H1 (cell line): ENCODE measurements at regions not wholly inside any gene's neighbourhood (a gene's known extent, or its start where the extent isn't known, plus 50 kb on each side); places are given as distances from the start of the nearest gene placed in this dataset.

ENCODE experiments used
- CTCF ChIA-PET: fragments of 300-600 bp; sonication (Branson Sonifier 250); formaldehyde crosslinking; loops from one replicate; lab custom pipeline; 2021; ENCODE audit not compliant: partially characterized antibody; lab: Charles Lee
- POLR2A ChIA-PET: fragments of 300-600 bp; sonication (Branson Sonifier 250); formaldehyde crosslinking; loops from one replicate; lab custom pipeline; 2021; ENCODE audit warnings: inconsistent platforms; ENCODE audit not compliant: partially characterized antibody; lab: Charles Lee
- DNase-seq, 2 experiments: peaks; one replicate each; pipeline versions ENCODE4 v3.0.0 to v3.0.0-alpha.2; 2010 to 2022; ENCODE audit warnings: low spot score in 2 of 2, low read depth in 1 of 2, mixed read lengths in 1 of 2
- FAIRE-seq: peaks from 2 replicates; lab custom pipeline; 2011; peaks lifted over from hg19 to GRCh38; lab: Jason Lieb, UNC
- H2AFZ ChIP-seq: 2 replicates; pipeline ENCODE4 v1.8.1; 2012; ENCODE audit warnings: low read length, inconsistent platforms
- H2AK5ac ChIP-seq: 2 replicates; pipeline ENCODE4 v1.6.1; 2013; ENCODE audit warnings: low read depth, low read length
- H2BK120ac ChIP-seq: replicated peaks from 2 replicates; pipeline ENCODE3; 2013; ENCODE audit warnings: low read depth, low read length, inconsistent platforms
- H2BK12ac ChIP-seq: 2 replicates; pipeline ENCODE4 v1.6.1; 2013; ENCODE audit warnings: low read depth, low read length
- H2BK15ac ChIP-seq: 2 replicates; pipeline ENCODE4 v1.6.1; 2013; ENCODE audit warnings: low read length
- H2BK20ac ChIP-seq: 2 replicates; pipeline ENCODE4 v1.6.1; 2013; ENCODE audit warnings: low read length
- H2BK5ac ChIP-seq: 2 replicates; pipeline ENCODE4 v1.6.1; 2013; ENCODE audit warnings: low read depth, low read length
- H3K14ac ChIP-seq: 2 replicates; pipeline ENCODE4 v1.6.1; 2013; ENCODE audit warnings: inconsistent platforms; ENCODE audit not compliant: insufficient read length
- H3K18ac ChIP-seq: 2 replicates; pipeline ENCODE4 v1.6.1; 2013; ENCODE audit warnings: low read length; ENCODE audit errors: extremely low read depth
- H3K23ac ChIP-seq: 2 replicates; pipeline ENCODE4 v1.6.1; 2013; ENCODE audit warnings: inconsistent platforms; ENCODE audit not compliant: insufficient read length
- H3K23me2 ChIP-seq: 2 replicates; pipeline ENCODE4 v1.6.1; 2013; ENCODE audit warnings: low read depth, low read length
- H3K27ac ChIP-seq: 2 replicates; pipeline ENCODE4 v1.6.1; 2011; ENCODE audit warnings: low read depth, low read length, inconsistent platforms
- H3K27me3 ChIP-seq, 4 experiments: replicated peaks in 1 of 4; 1 replicate in 1 of 4; 2 replicates in 3 of 4; pipeline versions ENCODE4 v1.6.1 to v1.8.1; 2011 to 2013; ENCODE audit warnings: low read length in 3 of 4, mild to moderate bottlenecking in 3 of 4, inconsistent platforms in 2 of 4, mixed read lengths in 2 of 4, moderate library complexity in 1 of 4; ENCODE audit not compliant: control insufficient read depth in 3 of 4, insufficient read depth in 3 of 4; ENCODE audit errors: extremely low read depth in 1 of 4
- H3K36me3 ChIP-seq, 4 experiments: 2 replicates each; pipeline versions ENCODE4 v1.6.1 to v1.8.1; 2011 to 2013; ENCODE audit warnings: mild to moderate bottlenecking in 4 of 4, low read length in 3 of 4, moderate library complexity in 2 of 4, control low read depth in 1 of 4, inconsistent platforms in 1 of 4; ENCODE audit not compliant: insufficient read depth in 4 of 4, control insufficient read depth in 2 of 4
- H3K4ac ChIP-seq: replicated peaks from 2 replicates; pipeline ENCODE3; 2013; ENCODE audit warnings: low read length, low read depth, mixed read lengths, inconsistent platforms; ENCODE audit not compliant: insufficient read length
- H3K4me1 ChIP-seq, 4 experiments: replicated peaks in 1 of 4; 1 replicate in 1 of 4; 2 replicates in 3 of 4; pipeline versions ENCODE4 v1.6.1 to v1.8.1; 2011 to 2013; ENCODE audit warnings: low read length in 3 of 4, inconsistent platforms in 2 of 4, mixed read lengths in 1 of 4; ENCODE audit not compliant: insufficient read depth in 4 of 4, control insufficient read depth in 3 of 4
- H3K4me2 ChIP-seq, 2 experiments: 2 replicates each; pipeline versions ENCODE4 v1.6.1 to v1.8.1; 2011 to 2013; ENCODE audit warnings: low read depth in 2 of 2, low read length in 2 of 2, control low read depth in 1 of 2, inconsistent platforms in 1 of 2, mild to moderate bottlenecking in 1 of 2; ENCODE audit not compliant: insufficient read depth in 1 of 2
- H3K4me3 ChIP-seq, 4 experiments: fragments of 200-600, 300-600 bp in 1 of 4; sonication (generic), shearing (Covaris generic), sonication (Bioruptor Twin) in 1 of 4; 2 replicates each; pipeline versions ENCODE4 v1.5.1 to v1.8.1; 2011 to 2016; ENCODE audit warnings: low read length in 4 of 4, low read depth in 3 of 4, control low read depth in 2 of 4, inconsistent platforms in 2 of 4, mild to moderate bottlenecking in 2 of 4, mixed read lengths in 1 of 4, moderate library complexity in 1 of 4; ENCODE audit not compliant: insufficient read depth in 2 of 4; ENCODE audit errors: extremely low read depth in 1 of 4
- H3K56ac ChIP-seq: replicated peaks from 2 replicates; pipeline ENCODE3; 2013; ENCODE audit warnings: low read depth, mild to moderate bottlenecking, mixed read lengths, low read length, inconsistent platforms; ENCODE audit not compliant: insufficient read length
- H3K79me1 ChIP-seq: 2 replicates; pipeline ENCODE4 v1.6.1; 2013; ENCODE audit warnings: low read depth, low read length, control low read depth
- H3K79me2 ChIP-seq, 2 experiments: 2 replicates each; pipeline versions ENCODE4 v1.6.1 to v1.8.1; 2012 to 2013; ENCODE audit warnings: low read length in 2 of 2, mild to moderate bottlenecking in 2 of 2, inconsistent platforms in 1 of 2; ENCODE audit not compliant: insufficient read depth in 2 of 2, control insufficient read depth in 1 of 2
- H3K9ac ChIP-seq, 4 experiments: replicated peaks in 1 of 4; 1 replicate in 1 of 4; 2 replicates in 3 of 4; pipeline versions ENCODE4 v1.6.1 to v1.8.1; 2011 to 2013; ENCODE audit warnings: low read depth in 3 of 4, low read length in 3 of 4, control low read depth in 2 of 4, mild to moderate bottlenecking in 2 of 4, moderate library complexity in 2 of 4, inconsistent platforms in 1 of 4; ENCODE audit errors: extremely low read depth in 1 of 4
- H3K9me3 ChIP-seq, 2 experiments: 2 replicates each; pipeline versions ENCODE4 v1.6.1 to v1.8.1; 2012 to 2013; ENCODE audit warnings: mild to moderate bottlenecking in 2 of 2, moderate library complexity in 2 of 2, control low read depth in 1 of 2, inconsistent platforms in 1 of 2, low read depth in 1 of 2, low read length in 1 of 2, mixed read lengths in 1 of 2; ENCODE audit not compliant: insufficient read depth in 2 of 2
- H4K20me1 ChIP-seq, 2 experiments: replicated peaks in 1 of 2; 2 replicates each; pipeline versions ENCODE3 to v1.8.1; 2011 to 2013; ENCODE audit warnings: inconsistent platforms in 2 of 2, low read length in 2 of 2, mild to moderate bottlenecking in 1 of 2; ENCODE audit not compliant: insufficient read depth in 2 of 2, control insufficient read depth in 1 of 2
- H4K5ac ChIP-seq: 2 replicates; pipeline ENCODE4 v1.6.1; 2013; ENCODE audit warnings: low read length, low read depth, mixed read lengths, inconsistent platforms; ENCODE audit not compliant: insufficient read length
- H4K8ac ChIP-seq: 2 replicates; pipeline ENCODE4 v1.8.0; 2013; ENCODE audit warnings: mild to moderate bottlenecking, moderate library complexity, low read length, inconsistent platforms; ENCODE audit not compliant: insufficient read depth; ENCODE audit errors: extremely low read depth
- H4K91ac ChIP-seq: replicated peaks from 2 replicates; pipeline ENCODE3; 2013; ENCODE audit warnings: low read length, mixed read lengths, inconsistent platforms; ENCODE audit not compliant: insufficient read length
- CBX8 ChIP-seq: fragments of 300-800, 300-1000 bp; sonication (generic); IDR thresholded peaks from 2 replicates; pipeline ENCODE4 v1.7.1; 2016; ENCODE audit warnings: low read depth, low read length, borderline replicate concordance
- RAD21 ChIP-seq, 2 experiments: IDR thresholded peaks in 1 of 2; conservative IDR thresholded peaks in 1 of 2; 2 replicates each; pipeline ENCODE4 v1.6.1; 2011; ENCODE audit warnings: low read depth in 2 of 2, low read length in 2 of 2, improper control_type of control experiment in 1 of 2, inconsistent platforms in 1 of 2, mild to moderate bottlenecking in 1 of 2, moderate library complexity in 1 of 2
- whole genome bisulfite sequencing, 2 experiments: shearing (Covaris generic) in 1 of 2; methylation state at CpG; one replicate each; pipeline versions ENCODE4 v1.1.6 to v1.1.7; 2013 to 2015; ENCODE audit warnings: low lambda C conversion rate in 2 of 2, mixed read lengths in 2 of 2, inconsistent platforms in 1 of 2, low coverage in 1 of 2, missing lambda C conversion rate in 1 of 2; ENCODE audit not compliant: insufficient replicate concordance in 2 of 2, insufficient coverage in 1 of 2, insufficient read length in 1 of 2; ENCODE audit errors: extremely low coverage in 1 of 2, missing lambda C conversion rate in 1 of 2; 5-methylcytosine and 5-hydroxymethylcytosine counted together
- TF ChIP-seq, protein P1 (sequence below), 3 experiments: IDR thresholded peaks; 1 replicate in 2 of 3; 2 replicates in 1 of 3; pipeline versions ENCODE4 v1.5.1 to v1.6.1; 2011; ENCODE audit warnings: low read length in 3 of 3, mild to moderate bottlenecking in 3 of 3, inconsistent platforms in 2 of 3, low read depth in 1 of 3, moderate library complexity in 1 of 3; ENCODE audit not compliant: insufficient read depth in 1 of 3; ENCODE audit errors: control extremely low read depth in 1 of 3

DNA sequence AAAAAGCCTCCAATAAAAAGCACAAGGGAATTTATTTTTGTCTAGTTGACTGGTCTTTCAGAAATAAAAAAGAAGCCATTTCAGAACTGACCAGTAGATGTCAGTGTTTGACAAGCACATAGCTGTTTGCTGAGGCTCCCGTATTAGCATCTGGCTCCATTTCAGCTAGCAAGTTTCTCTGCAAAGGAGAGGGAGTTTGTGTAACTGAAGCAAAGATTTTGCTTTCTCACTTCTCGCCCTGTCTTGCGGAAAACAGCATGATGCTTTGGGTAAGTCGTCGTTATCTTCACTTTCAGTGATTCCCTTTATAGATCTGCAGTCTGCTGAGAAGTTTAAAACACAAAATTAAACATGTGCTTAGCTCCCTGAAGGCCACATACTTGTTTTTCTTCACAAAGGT lies 85.5 kb downstream of the CT47B1 start:
- H3K4me3 ChIP-seq, result no peak overlapping the region
- H2BK20ac ChIP-seq, result no peak overlapping the region
- no peak overlapping the region for H3K56ac ChIP-seq
- H2AFZ ChIP-seq, result peak overlapping the region; percentile 97
- TF ChIP-seq RAD21 (IDR thresholded peaks at IDR 0.05 in 1 of 2, conservative IDR thresholded peaks at IDR 0.05 in 1 of 2; ENCODE audit: low read depth in 2 of 2, low read length in 2 of 2), result peak; percentile 78 to 87
- no peak for TF ChIP-seq CBX8
- TF ChIP-seq, protein P1, sequence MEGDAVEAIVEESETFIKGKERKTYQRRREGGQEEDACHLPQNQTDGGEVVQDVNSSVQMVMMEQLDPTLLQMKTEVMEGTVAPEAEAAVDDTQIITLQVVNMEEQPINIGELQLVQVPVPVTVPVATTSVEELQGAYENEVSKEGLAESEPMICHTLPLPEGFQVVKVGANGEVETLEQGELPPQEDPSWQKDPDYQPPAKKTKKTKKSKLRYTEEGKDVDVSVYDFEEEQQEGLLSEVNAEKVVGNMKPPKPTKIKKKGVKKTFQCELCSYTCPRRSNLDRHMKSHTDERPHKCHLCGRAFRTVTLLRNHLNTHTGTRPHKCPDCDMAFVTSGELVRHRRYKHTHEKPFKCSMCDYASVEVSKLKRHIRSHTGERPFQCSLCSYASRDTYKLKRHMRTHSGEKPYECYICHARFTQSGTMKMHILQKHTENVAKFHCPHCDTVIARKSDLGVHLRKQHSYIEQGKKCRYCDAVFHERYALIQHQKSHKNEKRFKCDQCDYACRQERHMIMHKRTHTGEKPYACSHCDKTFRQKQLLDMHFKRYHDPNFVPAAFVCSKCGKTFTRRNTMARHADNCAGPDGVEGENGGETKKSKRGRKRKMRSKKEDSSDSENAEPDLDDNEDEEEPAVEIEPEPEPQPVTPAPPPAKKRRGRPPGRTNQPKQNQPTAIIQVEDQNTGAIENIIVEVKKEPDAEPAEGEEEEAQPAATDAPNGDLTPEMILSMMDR (IDR thresholded peaks at IDR 0.05; ENCODE audit: control extremely low read depth in 1 of 3, insufficient read depth in 1 of 3, low read depth in 1 of 3, low read length in 3 of 3), result peak in 2 of 3 experiments; percentile 48 to 60; a peak in 2 of 4 replicates
- no peak overlapping the region for H2BK12ac ChIP-seq
- H3K23ac ChIP-seq, result no peak overlapping the region
- H3K18ac ChIP-seq, result no peak overlapping the region
- no peaks in the 10 kb centered on the region for H4K20me1 ChIP-seq
- no peaks in the 10 kb centered on the region for H3K27me3 ChIP-seq
- FAIRE-seq, result peak; percentile 92
- no peak overlapping the region for H4K91ac ChIP-seq
- no peak overlapping the region for H4K8ac ChIP-seq
- H2AK5ac ChIP-seq, result no peak overlapping the region
- no peaks in the 10 kb centered on the region for H3K9me3 ChIP-seq
- H3K9ac ChIP-seq, result no peak overlapping the region
- H2BK15ac ChIP-seq, result no peak overlapping the region
- no peaks in the 10 kb centered on the region for H3K4me1 ChIP-seq
- no peaks in the 10 kb centered on the region for H3K79me2 ChIP-seq
- H2BK120ac ChIP-seq, result no peak overlapping the region
- ChIA-PET CTCF (interaction anchor here (0.6 to 1.9 kb wide), 7 partner anchors 10 to 789 kb away, joined by 3 to 6 read pairs (median 4); no protein-coding TSS in a partner anchor), POLR2A (no interaction called here)
- no peak overlapping the region for H2BK5ac ChIP-seq
- H3K14ac ChIP-seq, result no peak overlapping the region
- no peak overlapping the region for H3K4me2 ChIP-seq
- no peaks in the 10 kb centered on the region for H3K79me1 ChIP-seq
- no peaks in the 10 kb centered on the region for H3K36me3 ChIP-seq
- no peak for DNase-seq
- no peaks in the 10 kb centered on the region for H3K23me2 ChIP-seq
- H3K27ac ChIP-seq, result no peak overlapping the region
- H3K4ac ChIP-seq, result no peak overlapping the region
- 3% methylated on average over 5 of the region's 5 CpGs; no CpG with 5 or more reads in 1 of the 2 experiments for WGBS, 2 experiments
- no peak overlapping the region for H4K5ac ChIP-seq
